ENCODE measurements at regions not wholly inside any gene's neighbourhood (a gene's known extent, or its start where the extent isn't known, plus 50 kb on each side); places are given as distances from the start of the nearest gene placed in this dataset.
"Not testable (repeated sequence)": the region's sequence is repeated elsewhere in the genome, so short reads cannot be mapped to it uniquely, and the experiment has no call there.

DNA sequence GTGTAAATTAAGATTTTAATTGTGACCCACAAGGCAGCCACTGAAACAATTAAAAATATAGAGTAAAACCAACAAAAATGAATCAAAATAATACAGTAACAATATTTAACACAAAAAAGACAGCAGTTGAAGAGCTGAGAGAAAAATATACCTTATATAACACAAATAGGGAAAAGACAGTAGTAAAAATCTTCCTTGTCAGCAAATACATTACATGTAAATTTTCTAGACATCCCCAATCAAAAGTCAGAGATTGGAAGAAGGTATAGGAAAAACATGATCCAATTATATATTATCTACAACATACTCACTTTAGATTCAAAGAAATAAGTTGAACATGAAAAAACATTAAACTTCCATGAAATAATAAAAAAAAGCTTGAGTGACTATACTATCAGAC is 330.8 kb downstream of the UBE2NL start:
- no peak overlapping the region for H3K27ac ChIP-seq (ENCODE audit: low read length)
- H3K9ac ChIP-seq (ENCODE audit: low read length): no peak overlapping the region
- H3K4me3 ChIP-seq (ENCODE audit: low read length): no peak overlapping the region
- no peaks in the 10 kb centered on the region for H4K20me1 ChIP-seq (ENCODE audit: insufficient read depth, low read depth, low read length)
- H3K36me3 ChIP-seq (ENCODE audit: insufficient read depth, low read length): no peaks in the 10 kb centered on the region
- no peak for DNase-seq
- H3K9me3 ChIP-seq (ENCODE audit: low read length): no peaks in the 10 kb centered on the region
- H3K9me2 ChIP-seq (replicated peaks; ENCODE audit: insufficient read depth, low read length): no peaks in the 10 kb centered on the region
- H2AFZ ChIP-seq (ENCODE audit: low read length): peak overlapping the region; percentile 33; the same call in 1 of the 2 replicates
- peaks cover 12% of the 10 kb centered on the region for H3K4me1 ChIP-seq (ENCODE audit: low read length)
- no peaks in the 10 kb centered on the region for H3K79me2 ChIP-seq (ENCODE audit: low read length)
- H3K27me3 ChIP-seq (ENCODE audit: low read length): no peaks in the 10 kb centered on the region
- no peak overlapping the region for H3K4me2 ChIP-seq (ENCODE audit: low read depth, low read length, poor library complexity, severe bottlenecking)

DNA sequence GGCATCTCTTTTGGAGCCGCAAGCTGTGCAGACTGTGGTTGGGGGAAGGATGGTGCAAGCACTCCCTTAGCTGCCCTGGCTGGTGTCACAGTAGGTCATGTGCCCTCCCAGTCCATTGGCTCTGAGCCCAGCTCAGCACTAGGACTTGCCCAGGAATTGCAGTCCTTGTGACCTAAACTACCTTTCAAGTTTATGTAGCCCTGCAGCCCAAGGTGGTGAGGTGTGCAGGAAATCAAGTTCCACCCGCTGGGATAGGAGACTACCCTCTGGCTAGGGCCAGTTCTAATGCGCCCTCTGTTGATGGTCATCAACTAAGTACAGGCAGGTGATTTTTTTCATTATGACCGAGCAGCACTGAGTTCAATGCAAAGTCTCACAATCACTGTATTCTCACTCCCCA is 335.2 kb downstream of the UBE2NL start:
- peak; percentile 72 for DNase-seq
- Histone ChIP-seq H3K4me2 (ENCODE audit: low read depth, low read length, poor library complexity, severe bottlenecking) (no peak overlapping the region), H3K9me2 (replicated peaks; ENCODE audit: insufficient read depth, low read length) (no peaks in the 10 kb centered on the region), H4K20me1 (ENCODE audit: insufficient read depth, low read depth, low read length) (no peaks in the 10 kb centered on the region), H3K36me3 (ENCODE audit: insufficient read depth, low read length) (no peaks in the 10 kb centered on the region), H3K9ac (ENCODE audit: low read length) (no peak overlapping the region), H3K79me2 (ENCODE audit: low read length) (no peaks in the 10 kb centered on the region), H3K4me3 (ENCODE audit: low read length) (no peak overlapping the region), H3K4me1 (ENCODE audit: low read length) (peaks cover 22% of the 10 kb centered on the region), H2AFZ (ENCODE audit: low read length) (no peak overlapping the region), H3K27ac (ENCODE audit: low read length) (no peak overlapping the region), H3K27me3 (ENCODE audit: low read length) (no peaks in the 10 kb centered on the region), H3K9me3 (ENCODE audit: low read length) (no peaks in the 10 kb centered on the region)

DNA sequence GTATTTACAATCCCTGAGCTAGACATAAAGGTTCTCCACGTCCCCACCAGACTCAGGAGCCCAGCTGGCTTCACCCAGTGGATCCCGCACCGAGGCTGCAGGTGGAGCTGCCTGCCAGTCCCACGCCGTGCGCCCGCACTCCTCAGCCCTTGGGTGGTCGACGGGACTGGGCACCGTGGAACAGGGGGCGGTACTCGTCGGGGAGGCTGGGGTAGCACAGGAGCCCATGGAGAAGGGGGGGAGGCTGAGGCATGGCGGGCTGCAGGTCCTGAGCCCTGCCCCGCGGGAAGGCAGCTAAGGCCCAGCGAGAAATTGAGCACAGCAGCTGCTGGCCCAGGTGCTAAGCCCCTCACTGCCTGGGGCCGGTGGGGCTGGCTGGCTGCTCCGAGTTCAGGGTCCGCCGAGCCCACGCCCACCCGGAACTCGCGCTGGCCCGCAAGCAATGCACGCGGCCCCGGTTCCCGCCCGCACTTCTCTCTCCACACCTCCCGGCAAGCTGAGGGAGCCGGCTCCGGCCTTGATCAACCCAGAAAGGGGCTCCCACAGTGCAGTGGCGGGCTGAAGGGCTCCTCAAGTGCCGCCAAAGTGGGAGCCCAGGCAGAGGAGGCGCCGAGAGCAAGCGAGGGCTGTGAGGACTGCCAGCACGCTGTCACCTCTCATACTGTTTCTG is 347.4 kb downstream of the UBE2NL start:
- not testable (repeated sequence) for DNase-seq; H3K79me2 ChIP-seq (ENCODE audit: low read length); H3K27ac ChIP-seq (ENCODE audit: low read length); H3K36me3 ChIP-seq (ENCODE audit: insufficient read depth, low read length); H3K9ac ChIP-seq (ENCODE audit: low read length); H2AFZ ChIP-seq (ENCODE audit: low read length); H3K4me3 ChIP-seq (ENCODE audit: low read length); H4K20me1 ChIP-seq (ENCODE audit: insufficient read depth, low read depth, low read length); H3K9me2 ChIP-seq (replicated peaks; ENCODE audit: insufficient read depth, low read length); H3K4me2 ChIP-seq (ENCODE audit: low read depth, low read length, poor library complexity, severe bottlenecking); H3K27me3 ChIP-seq (ENCODE audit: low read length); H3K4me1 ChIP-seq (ENCODE audit: low read length)
- peaks cover 16% of the 10 kb centered on the region for H3K9me3 ChIP-seq (ENCODE audit: low read length)

DNA sequence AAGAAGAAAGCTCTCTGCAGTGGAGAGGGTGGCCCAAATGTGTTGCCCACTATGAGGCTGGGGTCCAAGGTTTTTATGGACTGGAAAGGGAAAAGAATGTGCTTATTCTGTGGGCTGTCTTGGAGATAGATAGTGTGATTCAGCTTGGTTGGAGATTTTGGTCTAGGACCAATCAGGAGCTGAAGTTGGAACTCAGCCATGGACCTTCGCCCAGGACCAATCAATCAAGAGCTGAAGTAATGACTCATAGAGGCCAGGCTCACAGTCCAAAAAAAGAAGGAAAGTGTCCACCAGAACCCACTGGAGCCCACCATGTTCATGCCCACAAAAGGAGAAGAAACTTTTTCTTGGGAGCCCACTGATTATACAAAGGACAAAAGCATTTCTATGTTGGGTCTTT is 369.5 kb downstream of the UBE2NL start:
- DNase-seq: no peak
- H3K27me3 ChIP-seq (ENCODE audit: low read length): no peaks in the 10 kb centered on the region
- H4K20me1 ChIP-seq (ENCODE audit: insufficient read depth, low read depth, low read length): no peaks in the 10 kb centered on the region
- H3K9ac ChIP-seq (ENCODE audit: low read length): no peak overlapping the region
- no peak overlapping the region for H3K27ac ChIP-seq (ENCODE audit: low read length)
- H2AFZ ChIP-seq (ENCODE audit: low read length): no peak overlapping the region
- no peaks in the 10 kb centered on the region for H3K9me2 ChIP-seq (replicated peaks; ENCODE audit: insufficient read depth, low read length)
- H3K36me3 ChIP-seq (ENCODE audit: insufficient read depth, low read length): no peaks in the 10 kb centered on the region
- H3K9me3 ChIP-seq (ENCODE audit: low read length): peaks cover 6% of the 10 kb centered on the region; the same call in 1 of the 2 replicates
- no peak overlapping the region for H3K4me3 ChIP-seq (ENCODE audit: low read length)
- H3K79me2 ChIP-seq (ENCODE audit: low read length): no peaks in the 10 kb centered on the region
- H3K4me1 ChIP-seq (ENCODE audit: low read length): no peaks in the 10 kb centered on the region
- H3K4me2 ChIP-seq (ENCODE audit: low read depth, low read length, poor library complexity, severe bottlenecking): no peak overlapping the region

DNA sequence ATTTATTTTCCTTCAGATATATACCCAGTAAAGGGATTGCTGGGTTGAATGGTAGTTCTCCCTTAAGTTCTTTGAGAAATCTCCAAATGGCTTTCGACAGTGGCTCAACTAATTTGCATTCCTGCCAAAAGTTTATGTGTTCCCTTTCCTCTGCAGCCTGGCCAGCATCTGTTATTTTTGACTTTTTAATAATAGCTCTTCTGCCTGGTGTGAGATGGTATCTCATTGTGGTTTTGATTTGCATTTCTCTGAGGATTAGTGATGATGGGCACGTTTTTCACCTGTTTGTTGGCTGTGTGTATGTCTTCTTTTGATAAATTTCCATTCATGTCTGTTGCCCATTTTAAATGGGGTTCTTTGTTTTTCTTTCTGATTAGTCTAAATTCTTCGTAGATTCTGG is 375.2 kb downstream of the UBE2NL start:
- Histone ChIP-seq H3K9me3 (ENCODE audit: low read length) (peaks cover 7% of the 10 kb centered on the region), H3K4me2 (ENCODE audit: low read depth, low read length, poor library complexity, severe bottlenecking) (no peak overlapping the region), H3K79me2 (ENCODE audit: low read length) (no peaks in the 10 kb centered on the region), H3K36me3 (ENCODE audit: insufficient read depth, low read length) (no peaks in the 10 kb centered on the region), H3K4me3 (ENCODE audit: low read length) (no peak overlapping the region), H3K9ac (ENCODE audit: low read length) (no peak overlapping the region), H3K9me2 (replicated peaks; ENCODE audit: insufficient read depth, low read length) (no peaks in the 10 kb centered on the region), H4K20me1 (ENCODE audit: insufficient read depth, low read depth, low read length) (no peaks in the 10 kb centered on the region), H3K27me3 (ENCODE audit: low read length) (no peaks in the 10 kb centered on the region), H3K4me1 (ENCODE audit: low read length) (peaks cover 7% of the 10 kb centered on the region), H2AFZ (ENCODE audit: low read length) (no peak overlapping the region), H3K27ac (ENCODE audit: low read length) (no peak overlapping the region)
- no peak for DNase-seq

DNA sequence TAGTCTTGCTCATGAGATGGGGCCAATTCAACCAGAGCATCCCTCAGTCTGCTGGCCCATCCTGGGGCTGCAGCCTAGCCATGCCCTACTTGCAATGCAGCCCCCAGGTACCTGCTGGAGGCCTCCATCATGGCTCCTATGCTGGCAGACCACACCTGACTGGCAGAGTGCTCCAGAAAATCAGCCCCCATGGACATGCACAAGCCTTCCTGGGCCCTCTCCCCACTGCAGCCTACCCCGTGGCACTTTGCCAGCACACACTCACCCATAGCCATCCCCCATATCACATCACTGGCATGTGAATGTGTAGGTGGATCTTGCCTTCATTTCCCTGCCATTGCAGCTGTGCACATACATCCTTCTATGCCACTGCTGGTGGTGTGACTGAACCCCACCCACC is 381.8 kb downstream of the UBE2NL start:
- Histone ChIP-seq H3K9ac (ENCODE audit: low read length) (no peak overlapping the region), H3K9me3 (ENCODE audit: low read length) (no peaks in the 10 kb centered on the region; the same call in 1 of the 2 replicates), H3K4me3 (ENCODE audit: low read length) (no peak overlapping the region), H3K9me2 (replicated peaks; ENCODE audit: insufficient read depth, low read length) (no peaks in the 10 kb centered on the region), H4K20me1 (ENCODE audit: insufficient read depth, low read depth, low read length) (no peaks in the 10 kb centered on the region), H3K4me2 (ENCODE audit: low read depth, low read length, poor library complexity, severe bottlenecking) (no peak overlapping the region), H3K36me3 (ENCODE audit: insufficient read depth, low read length) (no peaks in the 10 kb centered on the region), H3K27ac (ENCODE audit: low read length) (no peak overlapping the region), H2AFZ (ENCODE audit: low read length) (no peak overlapping the region), H3K4me1 (ENCODE audit: low read length) (no peaks in the 10 kb centered on the region), H3K27me3 (ENCODE audit: low read length) (no peaks in the 10 kb centered on the region), H3K79me2 (ENCODE audit: low read length) (no peaks in the 10 kb centered on the region)
- no peak for DNase-seq

DNA sequence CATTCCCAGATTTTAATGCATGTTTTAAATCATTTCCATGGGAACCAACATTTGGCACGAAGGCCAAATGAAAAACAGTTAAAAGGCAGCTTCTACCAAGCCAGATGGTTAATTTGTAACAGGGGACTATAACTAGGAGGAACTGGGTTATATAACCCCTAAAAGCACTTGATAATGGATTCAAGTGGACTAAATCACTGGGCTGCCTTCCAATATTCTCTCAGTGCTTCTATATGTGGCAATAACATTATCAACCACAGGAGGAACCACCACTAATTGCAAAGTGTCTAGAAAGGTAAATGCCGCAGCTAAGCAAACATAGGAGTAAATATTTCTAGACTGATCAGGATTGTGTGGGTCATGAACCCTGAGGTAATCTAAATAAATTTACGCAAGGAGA is 391.5 kb downstream of the UBE2NL start:
- Histone ChIP-seq H3K9me3 (ENCODE audit: low read length) (no peaks in the 10 kb centered on the region), H2AFZ (ENCODE audit: low read length) (no peak overlapping the region)

DNA sequence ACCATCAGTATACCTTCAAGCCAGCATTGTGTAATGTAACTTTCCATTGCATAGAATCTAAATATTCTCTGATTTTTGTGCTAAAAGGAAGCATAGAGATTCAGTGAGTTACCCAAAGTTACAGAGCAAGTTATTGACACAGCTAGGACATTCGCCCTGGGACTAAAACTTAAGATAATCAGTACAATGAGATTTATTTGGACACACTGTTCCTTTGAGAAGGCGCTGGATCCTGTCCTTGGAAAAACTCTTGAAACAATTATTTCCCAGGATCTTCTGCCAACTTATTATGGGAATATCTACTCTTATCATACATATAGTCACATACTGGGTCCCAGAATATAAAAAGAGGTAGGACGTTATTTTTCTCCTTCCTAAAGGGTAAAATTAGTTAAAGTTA is 392.0 kb downstream of the UBE2NL start:
- H3K4me1 ChIP-seq (ENCODE audit: low read length): no peaks in the 10 kb centered on the region
- H3K9me2 ChIP-seq (replicated peaks; ENCODE audit: insufficient read depth, low read length): no peaks in the 10 kb centered on the region
- no peaks in the 10 kb centered on the region for H3K27me3 ChIP-seq (ENCODE audit: low read length)
- H2AFZ ChIP-seq (ENCODE audit: low read length): no peak overlapping the region
- no peaks in the 10 kb centered on the region for H4K20me1 ChIP-seq (ENCODE audit: insufficient read depth, low read depth, low read length)
- no peak overlapping the region for H3K9ac ChIP-seq (ENCODE audit: low read length)
- H3K27ac ChIP-seq (ENCODE audit: low read length): no peak overlapping the region
- no peaks in the 10 kb centered on the region for H3K36me3 ChIP-seq (ENCODE audit: insufficient read depth, low read length)
- no peak for DNase-seq
- no peaks in the 10 kb centered on the region for H3K79me2 ChIP-seq (ENCODE audit: low read length)
- no peak overlapping the region for H3K4me3 ChIP-seq (ENCODE audit: low read length)
- H3K9me3 ChIP-seq (ENCODE audit: low read length): no peaks in the 10 kb centered on the region
- H3K4me2 ChIP-seq (ENCODE audit: low read depth, low read length, poor library complexity, severe bottlenecking): no peak overlapping the region

More for the DNA sequence above, 391.5 kb downstream of the UBE2NL start:
- H3K9ac ChIP-seq (ENCODE audit: low read length): no peak overlapping the region
- DNase-seq: no peak
- no peaks in the 10 kb centered on the region for H4K20me1 ChIP-seq (ENCODE audit: insufficient read depth, low read depth, low read length)
- H3K27me3 ChIP-seq (ENCODE audit: low read length): no peaks in the 10 kb centered on the region
- no peak overlapping the region for H3K27ac ChIP-seq (ENCODE audit: low read length)
- no peaks in the 10 kb centered on the region for H3K4me1 ChIP-seq (ENCODE audit: low read length)
- no peak overlapping the region for H3K4me2 ChIP-seq (ENCODE audit: low read depth, low read length, poor library complexity, severe bottlenecking)
- H3K36me3 ChIP-seq (ENCODE audit: insufficient read depth, low read length): no peaks in the 10 kb centered on the region
- H3K79me2 ChIP-seq (ENCODE audit: low read length): no peaks in the 10 kb centered on the region
- H3K4me3 ChIP-seq (ENCODE audit: low read length): no peak overlapping the region
- H3K9me2 ChIP-seq (replicated peaks; ENCODE audit: insufficient read depth, low read length): no peaks in the 10 kb centered on the region

All from Karpas-422 (cell line).